Neuronal stem cell (in vitro differentiated cells): ENCODE measurements at regions not wholly inside any gene's neighbourhood (a gene's known extent, or its start where the extent isn't known, plus 50 kb on each side); places are given as distances from the start of the nearest gene placed in this dataset.

ENCODE experiments used
- DNase-seq: peaks from one replicate; pipeline ENCODE4 v3.0.0-alpha.2; 2013; ENCODE audit warnings: low spot score
- H2AFZ ChIP-seq: one replicate; pipeline ENCODE4 v1.6.1; 2013; ENCODE audit warnings: mild to moderate bottlenecking, low read length, inconsistent platforms
- H2AK5ac ChIP-seq: 2 replicates; pipeline ENCODE4 v1.6.1; 2013; ENCODE audit warnings: low read depth, mild to moderate bottlenecking, inconsistent platforms, low read length, moderate library complexity, mixed read lengths
- H2BK120ac ChIP-seq: 2 replicates; pipeline ENCODE4 v1.6.1; 2013; ENCODE audit warnings: low read depth, mild to moderate bottlenecking, inconsistent platforms, low read length, moderate library complexity, mixed read lengths
- H2BK12ac ChIP-seq: one replicate; pipeline ENCODE4 v1.6.1; 2013; ENCODE audit warnings: low read length, inconsistent platforms
- H2BK15ac ChIP-seq: 2 replicates; pipeline ENCODE4 v1.6.1; 2013; ENCODE audit warnings: mild to moderate bottlenecking, low read length, inconsistent platforms, mixed read lengths
- H2BK5ac ChIP-seq: one replicate; pipeline ENCODE4 v1.6.1; 2013; ENCODE audit warnings: inconsistent platforms, mild to moderate bottlenecking, low read length, moderate library complexity
- H3K14ac ChIP-seq: one replicate; pipeline ENCODE4 v1.6.1; 2013; ENCODE audit warnings: low read length, inconsistent platforms
- H3K18ac ChIP-seq: 2 replicates; pipeline ENCODE4 v1.6.1; 2013; ENCODE audit warnings: low read length, inconsistent platforms
- H3K23ac ChIP-seq: 2 replicates; pipeline ENCODE4 v1.6.1; 2013; ENCODE audit warnings: low read depth, mild to moderate bottlenecking, mixed read lengths, low read length, inconsistent platforms; ENCODE audit not compliant: poor library complexity
- H3K27ac ChIP-seq: replicated peaks from 3 replicates; pipeline ENCODE4 v1.5.1; 2013; ENCODE audit warnings: low read length, inconsistent platforms
- H3K27me3 ChIP-seq, 3 experiments: 2 replicates each; pipeline ENCODE4 v1.6.1; 2013; ENCODE audit warnings: low read length in 3 of 3, mild to moderate bottlenecking in 2 of 3, inconsistent platforms in 1 of 3, low read depth in 1 of 3, mixed read lengths in 1 of 3, moderate library complexity in 1 of 3; ENCODE audit not compliant: control insufficient read depth in 3 of 3, insufficient read depth in 3 of 3
- H3K36me3 ChIP-seq, 2 donors: replicated peaks in 1 of 2; 2 replicates each; pipeline ENCODE4 v1.6.1; 2013; ENCODE audit warnings: low read length in 2 of 2; ENCODE audit not compliant: control insufficient read depth in 2 of 2, insufficient read depth in 2 of 2
- H3K4ac ChIP-seq: 2 replicates; pipeline ENCODE4 v1.6.1; 2013; ENCODE audit warnings: inconsistent platforms, mild to moderate bottlenecking, low read length, moderate library complexity
- H3K4me1 ChIP-seq, 2 donors: 1 replicate in 1 of 2; 2 replicates in 1 of 2; pipeline ENCODE4 v1.6.1; 2013; ENCODE audit warnings: low read length in 2 of 2, low read depth in 1 of 2; ENCODE audit not compliant: control insufficient read depth in 2 of 2, insufficient read depth in 1 of 2
- H3K4me2 ChIP-seq: one replicate; pipeline ENCODE4 v1.6.1; 2013; ENCODE audit warnings: mild to moderate bottlenecking, low read length, inconsistent platforms; ENCODE audit not compliant: insufficient read depth, poor library complexity, severe bottlenecking
- H3K4me3 ChIP-seq, 2 donors: 2 replicates each; pipeline ENCODE4 v1.5.1; 2013; ENCODE audit warnings: low read length in 2 of 2, mild to moderate bottlenecking in 2 of 2, inconsistent platforms in 1 of 2, moderate library complexity in 1 of 2
- H3K79me1 ChIP-seq: one replicate; pipeline ENCODE4 v1.6.1; 2013; ENCODE audit warnings: low read depth, mild to moderate bottlenecking, inconsistent platforms, low read length, moderate library complexity
- H3K9ac ChIP-seq: one replicate; pipeline ENCODE4 v1.6.1; 2013; ENCODE audit warnings: mild to moderate bottlenecking, low read depth, low read length, inconsistent platforms; ENCODE audit not compliant: poor library complexity
- H3K9me3 ChIP-seq, 2 donors: replicated peaks in 1 of 2; 2 replicates each; pipeline versions ENCODE3 to v1.6.1; 2013; ENCODE audit warnings: low read length in 2 of 2, mild to moderate bottlenecking in 2 of 2, inconsistent platforms in 1 of 2, low read depth in 1 of 2, mixed read lengths in 1 of 2, moderate library complexity in 1 of 2; ENCODE audit not compliant: control insufficient read depth in 2 of 2, insufficient read depth in 1 of 2
- H4K8ac ChIP-seq: one replicate; pipeline ENCODE4 v1.6.1; 2013; ENCODE audit warnings: low read depth, mild to moderate bottlenecking, inconsistent platforms, low read length, moderate library complexity
- H4K91ac ChIP-seq: one replicate; pipeline ENCODE4 v1.6.1; 2013; ENCODE audit warnings: low read length, low read depth, mild to moderate bottlenecking, inconsistent platforms; ENCODE audit not compliant: poor library complexity
- WGBS, 2 donors: extraction: QIAGEN DNeasy Blood & Tissue Kit; methylation state at CpG; one replicate each; pipeline ENCODE4 v1.1.7; 2013; ENCODE audit warnings: missing lambda C conversion rate in 2 of 2, mixed read lengths in 1 of 2; ENCODE audit not compliant: insufficient read length in 2 of 2, insufficient replicate concordance in 1 of 2; ENCODE audit errors: extremely low coverage in 2 of 2; 5-methylcytosine and 5-hydroxymethylcytosine counted together

GRCh38 chr5:2656206-2656605 is 95.3 kb downstream of the IRX2 start:
- Histone ChIP-seq H3K27me3 (no peaks in the 10 kb centered on the region), H3K79me1 (no peaks in the 10 kb centered on the region), H3K36me3 (no peaks in the 10 kb centered on the region), H4K8ac (no peak overlapping the region), H2BK15ac (no peak overlapping the region), H2AK5ac (no peak overlapping the region), H3K9ac (no peak overlapping the region), H2BK12ac (no peak overlapping the region), H3K4me2 (no peak overlapping the region), H4K91ac (no peak overlapping the region), H2AFZ (no peak overlapping the region), H3K23ac (no peak overlapping the region), H3K4me3 (no peak overlapping the region), H3K9me3 (no peaks in the 10 kb centered on the region), H2BK5ac (no peak overlapping the region), H2BK120ac (no peak overlapping the region), H3K14ac (no peak overlapping the region), H3K4me1 (peaks cover 0 to 4% of the 10 kb centered on the region in 2 donors), H3K18ac (no peak overlapping the region), H3K27ac (no peak overlapping the region), H3K4ac (no peak overlapping the region)
- DNase-seq: no peak
- WGBS, 2 donors: no CpG with 5 or more reads among the region's 11 CpGs

DNA sequence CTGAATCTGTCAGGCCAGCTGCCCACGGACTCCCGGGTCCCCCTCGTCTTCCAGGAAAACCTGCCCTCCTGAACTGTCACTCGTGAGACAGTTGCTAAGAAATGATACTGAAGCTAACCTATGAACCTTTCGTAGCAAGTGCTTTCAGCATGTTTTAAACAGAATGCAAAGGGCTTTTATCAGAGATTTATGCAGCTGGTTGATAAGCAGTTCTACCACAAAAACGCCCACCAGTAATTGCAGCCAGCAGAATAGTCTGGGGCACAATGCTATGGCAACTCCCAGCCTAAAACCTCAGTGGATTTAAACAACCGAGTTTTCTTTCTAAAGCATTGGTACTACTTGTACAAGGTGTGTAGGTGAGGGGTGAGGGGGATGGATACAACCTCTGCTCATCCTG is 97.5 kb downstream of the IRX2 start:
- H3K36me3 ChIP-seq: no peaks in the 10 kb centered on the region
- H3K27me3 ChIP-seq: no peaks in the 10 kb centered on the region
- no peak overlapping the region for H3K23ac ChIP-seq
- no peak overlapping the region for H4K8ac ChIP-seq
- H3K18ac ChIP-seq: no peak overlapping the region
- no peak overlapping the region for H2AFZ ChIP-seq
- H3K4ac ChIP-seq: no peak overlapping the region
- no peak overlapping the region for H3K4me2 ChIP-seq
- no peaks in the 10 kb centered on the region for H3K79me1 ChIP-seq
- H2BK12ac ChIP-seq: no peak overlapping the region
- H3K4me1 ChIP-seq: no peaks in the 10 kb centered on the region
- H2AK5ac ChIP-seq: no peak overlapping the region
- no CpG with 5 or more reads among the region's 7 CpGs for WGBS, 2 donors
- no peak overlapping the region for H3K9ac ChIP-seq
- H3K27ac ChIP-seq: no peak overlapping the region
- no peaks in the 10 kb centered on the region for H3K9me3 ChIP-seq
- no peak for DNase-seq
- no peak overlapping the region for H2BK15ac ChIP-seq
- no peak overlapping the region for H2BK120ac ChIP-seq
- no peak overlapping the region for H4K91ac ChIP-seq
- no peak overlapping the region for H3K4me3 ChIP-seq
- H2BK5ac ChIP-seq: no peak overlapping the region
- H3K14ac ChIP-seq: no peak overlapping the region

- Histone ChIP-seq H3K14ac (no peak overlapping the region), H2BK12ac (no peak overlapping the region), H2AK5ac (no peak overlapping the region), H3K36me3 (no peaks in the 10 kb centered on the region), H3K27ac (no peak overlapping the region), H2AFZ (no peak overlapping the region), H2BK15ac (no peak overlapping the region), H2BK120ac (no peak overlapping the region), H3K9ac (no peak overlapping the region), H3K4ac (no peak overlapping the region), H3K4me1 (no peaks in the 10 kb centered on the region), H2BK5ac (no peak overlapping the region), H3K4me3 (no peak overlapping the region), H3K18ac (no peak overlapping the region), H3K27me3 (no peaks in the 10 kb centered on the region), H3K4me2 (no peak overlapping the region), H4K8ac (no peak overlapping the region), H3K79me1 (no peaks in the 10 kb centered on the region), H4K91ac (no peak overlapping the region), H3K9me3 (no peaks in the 10 kb centered on the region), H3K23ac (no peak overlapping the region)
- no peak for DNase-seq
- no CpG with 5 or more reads among the region's 4 CpGs for WGBS, 2 donors
Measured at GRCh38 chr5:2651116-2651515, 100.4 kb downstream of the IRX2 start.

- H3K4ac ChIP-seq: no peak overlapping the region
- no peak overlapping the region for H3K27ac ChIP-seq
- H3K4me3 ChIP-seq: no peak overlapping the region
- peak overlapping the region; percentile 57 for H2AK5ac ChIP-seq
- no peaks in the 10 kb centered on the region for H3K36me3 ChIP-seq
- H4K8ac ChIP-seq: no peak overlapping the region
- H4K91ac ChIP-seq: no peak overlapping the region
- peaks cover 0 to 3% of the 10 kb centered on the region in 2 donors for H3K9me3 ChIP-seq
- H2BK120ac ChIP-seq: no peak overlapping the region
- H3K4me1 ChIP-seq: peaks cover 3 to 4% of the 10 kb centered on the region in 2 donors
- DNase-seq: no peak
- H3K9ac ChIP-seq: no peak overlapping the region
- peak overlapping the region; percentile 21 for H3K23ac ChIP-seq
- H3K27me3 ChIP-seq: no peaks in the 10 kb centered on the region
- peak overlapping the region; percentile 11 for H3K14ac ChIP-seq
- peak overlapping the region; percentile 39 for H2AFZ ChIP-seq
- H3K4me2 ChIP-seq: no peak overlapping the region
- H3K18ac ChIP-seq: no peak overlapping the region
- no peak overlapping the region for H2BK5ac ChIP-seq
- no peaks in the 10 kb centered on the region for H3K79me1 ChIP-seq
- no CpG with 5 or more reads among the region's 27 CpGs for WGBS, 2 donors
- H2BK15ac ChIP-seq: peak overlapping the region; percentile 78
- no peak overlapping the region for H2BK12ac ChIP-seq
Measured at GRCh38 chr5:2642684-2643345, 108.7 kb downstream of the IRX2 start.
